NOMO-1 treated with dmso at 0.1 percent for 144 hours (cell line): ENCODE measurements at regions not wholly inside any gene's neighbourhood (a gene's known extent, or its start where the extent isn't known, plus 50 kb on each side); places are given as distances from the start of the nearest gene placed in this dataset.

ENCODE experiments used
- DNase-seq: peaks from one replicate; lab custom pipeline; 2025; ENCODE audit not compliant: unreplicated experiment; lab: John Stamatoyannopoulos, UW

- DNase-seq, result no peak
Measured at GRCh38 chr17:13230350-13231264, 212.8 kb upstream of the ELAC2 start.

GRCh38 chr17:13228225-13228624, 210.4 kb upstream of the ELAC2 start:
- DNase-seq, result no peak

GRCh38 chr17:13222975-13223374, 205.1 kb upstream of the ELAC2 start:
- DNase-seq, result no peak

- no peak for DNase-seq
Measured at GRCh38 chr17:13212860-13213259, 195.0 kb upstream of the ELAC2 start.

GRCh38 chr17:13209081-13209480, 191.3 kb upstream of the ELAC2 start:
- no peak for DNase-seq

- DNase-seq, result no peak
Measured at GRCh38 chr17:13204607-13205237, 186.9 kb upstream of the ELAC2 start.

- DNase-seq, result no peak
Measured at GRCh38 chr17:13202835-13203234, 185.0 kb upstream of the ELAC2 start.

- no peak for DNase-seq
Measured at GRCh38 chr17:13200671-13201070, 182.8 kb upstream of the ELAC2 start.

GRCh38 chr17:13199425-13199824, 181.6 kb upstream of the ELAC2 start:
- DNase-seq, result no peak

GRCh38 chr17:13197586-13197985, 179.8 kb upstream of the ELAC2 start:
- DNase-seq, result no peak

GRCh38 chr17:13194887-13195286, 177.1 kb upstream of the ELAC2 start:
- no peak for DNase-seq

- DNase-seq, result no peak
Measured at GRCh38 chr17:13182854-13183253, 165.0 kb upstream of the ELAC2 start.

- DNase-seq, result no peak
Measured at GRCh38 chr17:13182450-13182849, 164.6 kb upstream of the ELAC2 start.

GRCh38 chr17:13181683-13182082, 163.9 kb upstream of the ELAC2 start:
- no peak for DNase-seq

GRCh38 chr17:13176436-13176835, 158.6 kb upstream of the ELAC2 start:
- DNase-seq, result no peak

GRCh38 chr17:13171790-13172189, 154.0 kb upstream of the ELAC2 start:
- DNase-seq, result no peak

GRCh38 chr17:13162361-13162760, 144.5 kb upstream of the ELAC2 start:
- no peak for DNase-seq

GRCh38 chr17:13160790-13161189, 143.0 kb upstream of the ELAC2 start:
- no peak for DNase-seq

GRCh38 chr17:13160296-13160695, 142.5 kb upstream of the ELAC2 start:
- DNase-seq, result no peak

- DNase-seq, result no peak
Measured at GRCh38 chr17:13158494-13159240, 140.8 kb upstream of the ELAC2 start.

GRCh38 chr17:13157656-13158055, 139.8 kb upstream of the ELAC2 start:
- no peak for DNase-seq

- DNase-seq, result no peak
Measured at GRCh38 chr17:13154930-13155329, 137.1 kb upstream of the ELAC2 start.
